OCI-LY1 (cell line): ENCODE measurements at regions not wholly inside any gene's neighbourhood (a gene's known extent, or its start where the extent isn't known, plus 50 kb on each side); places are given as distances from the start of the nearest gene placed in this dataset.

ENCODE experiments used
- CTCF ChIP-seq: fragments of 200-600 bp; sonication (generic), shearing (Covaris generic); IDR thresholded peaks from 2 replicates; pipeline ENCODE4 v1.5.1; 2017; ENCODE audit warnings: mild to moderate bottlenecking, antibody characterized with exemption, low read length, moderate library complexity, mixed read lengths
- EZH2 ChIP-seq: fragments of 200-600 bp; sonication (generic), shearing (Covaris generic); IDR thresholded peaks from 2 replicates; pipeline ENCODE4 v1.8.0; 2017; ENCODE audit warnings: borderline replicate concordance, mixed run types, mild to moderate bottlenecking, antibody characterized with exemption, low read length, moderate library complexity, mixed read lengths

- no peak for TF ChIP-seq CTCF
- no peak for TF ChIP-seq EZH2
Observed at GRCh38 chr5:161155451-161155850, 303.4 kb upstream of the ATP10B start.
